ENCODE measurements at regions not wholly inside any gene's neighbourhood (a gene's known extent, or its start where the extent isn't known, plus 50 kb on each side); places are given as distances from the start of the nearest gene placed in this dataset.

DNA sequence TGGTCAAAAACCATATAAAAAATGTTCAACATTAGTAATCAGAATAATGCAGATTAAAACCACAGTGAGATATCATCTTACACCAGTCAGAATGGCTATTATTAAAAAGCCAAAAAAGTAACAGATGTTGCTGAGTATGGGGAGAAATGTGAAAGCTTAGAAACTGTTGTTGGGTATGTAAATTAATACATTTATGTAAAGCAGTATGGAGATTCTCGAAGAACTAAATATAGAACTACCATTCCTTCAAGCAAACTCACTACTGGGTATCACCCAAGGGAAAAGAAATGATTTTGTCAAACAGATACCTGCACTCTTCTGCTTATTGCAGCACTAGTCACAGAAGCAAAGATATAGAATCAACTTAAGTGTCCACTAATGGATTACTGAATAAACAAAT lies 576.4 kb upstream of the EPHA5 start:
- TF ChIP-seq, protein P1, sequence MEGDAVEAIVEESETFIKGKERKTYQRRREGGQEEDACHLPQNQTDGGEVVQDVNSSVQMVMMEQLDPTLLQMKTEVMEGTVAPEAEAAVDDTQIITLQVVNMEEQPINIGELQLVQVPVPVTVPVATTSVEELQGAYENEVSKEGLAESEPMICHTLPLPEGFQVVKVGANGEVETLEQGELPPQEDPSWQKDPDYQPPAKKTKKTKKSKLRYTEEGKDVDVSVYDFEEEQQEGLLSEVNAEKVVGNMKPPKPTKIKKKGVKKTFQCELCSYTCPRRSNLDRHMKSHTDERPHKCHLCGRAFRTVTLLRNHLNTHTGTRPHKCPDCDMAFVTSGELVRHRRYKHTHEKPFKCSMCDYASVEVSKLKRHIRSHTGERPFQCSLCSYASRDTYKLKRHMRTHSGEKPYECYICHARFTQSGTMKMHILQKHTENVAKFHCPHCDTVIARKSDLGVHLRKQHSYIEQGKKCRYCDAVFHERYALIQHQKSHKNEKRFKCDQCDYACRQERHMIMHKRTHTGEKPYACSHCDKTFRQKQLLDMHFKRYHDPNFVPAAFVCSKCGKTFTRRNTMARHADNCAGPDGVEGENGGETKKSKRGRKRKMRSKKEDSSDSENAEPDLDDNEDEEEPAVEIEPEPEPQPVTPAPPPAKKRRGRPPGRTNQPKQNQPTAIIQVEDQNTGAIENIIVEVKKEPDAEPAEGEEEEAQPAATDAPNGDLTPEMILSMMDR (IDR thresholded peaks at IDR 0.05; ENCODE audit: insufficient read depth, low read depth, low read length) = no peak
- TF ChIP-seq EZH2 (IDR thresholded peaks at IDR 0.05; ENCODE audit: insufficient read depth, low read length) = no peak

Data from astrocyte (in vitro differentiated cells and primary cell).